ENCODE measurements at regions not wholly inside any gene's neighbourhood (a gene's known extent, or its start where the extent isn't known, plus 50 kb on each side); places are given as distances from the start of the nearest gene placed in this dataset.

GRCh38 chrX:127519323-127519722 is 532.9 kb downstream of the ACTRT1 start:
- H3K27me3 ChIP-seq (replicated peaks in 1 of 4; ENCODE audit: control insufficient read depth in 3 of 4, extremely low read depth in 1 of 4, insufficient read depth in 3 of 4, low read length in 3 of 4), result no peaks in the 10 kb centered on the region
- no peak overlapping the region for H3K4me3 ChIP-seq (ENCODE audit: extremely low read depth in 1 of 4, insufficient read depth in 2 of 4, low read depth in 3 of 4, low read length in 4 of 4)

More at GRCh38 chrX:127519323-127519722, 532.9 kb downstream of the ACTRT1 start:
- DNase-seq (ENCODE audit: low read depth in 1 of 2, low spot score in 2 of 2), result no peak
- Histone ChIP-seq H2BK120ac (replicated peaks; ENCODE audit: low read depth, low read length) (no peak overlapping the region), H2BK12ac (ENCODE audit: low read depth, low read length) (no peak overlapping the region), H2BK15ac (ENCODE audit: low read length) (no peak overlapping the region), H3K23ac (ENCODE audit: insufficient read length) (no peak overlapping the region), H3K23me2 (ENCODE audit: low read depth, low read length) (no peaks in the 10 kb centered on the region), H3K4ac (replicated peaks; ENCODE audit: insufficient read length, low read depth, low read length) (no peak overlapping the region), H4K5ac (ENCODE audit: insufficient read length, low read depth, low read length) (no peak overlapping the region), H3K79me2 (ENCODE audit: control insufficient read depth in 1 of 2, insufficient read depth in 2 of 2, low read length in 2 of 2) (no peaks in the 10 kb centered on the region), H3K9me3 (ENCODE audit: insufficient read depth in 2 of 2, low read depth in 1 of 2, low read length in 1 of 2) (no peaks in the 10 kb centered on the region), H3K79me1 (ENCODE audit: low read depth, low read length) (no peaks in the 10 kb centered on the region), H2AFZ (ENCODE audit: low read length) (no peak overlapping the region), H3K27ac (ENCODE audit: low read depth, low read length) (no peak overlapping the region), H3K4me2 (ENCODE audit: insufficient read depth in 1 of 2, low read depth in 2 of 2, low read length in 2 of 2) (no peak overlapping the region), H3K56ac (replicated peaks; ENCODE audit: insufficient read length, low read depth, low read length) (no peak overlapping the region), H2BK20ac (ENCODE audit: low read length) (no peak overlapping the region), H3K9ac (replicated peaks in 1 of 4; ENCODE audit: extremely low read depth in 1 of 4, low read depth in 3 of 4, low read length in 3 of 4) (no peak overlapping the region), H4K8ac (ENCODE audit: extremely low read depth, insufficient read depth, low read length) (no peak overlapping the region), H4K91ac (replicated peaks; ENCODE audit: insufficient read length, low read length) (no peak overlapping the region), H2BK5ac (ENCODE audit: low read depth, low read length) (no peak overlapping the region), H4K20me1 (replicated peaks in 1 of 2; ENCODE audit: control insufficient read depth in 1 of 2, insufficient read depth in 2 of 2, low read length in 2 of 2) (no peaks in the 10 kb centered on the region), H2AK5ac (ENCODE audit: low read depth, low read length) (no peak overlapping the region), H3K18ac (ENCODE audit: extremely low read depth, low read length) (no peak overlapping the region), H3K36me3 (ENCODE audit: control insufficient read depth in 2 of 4, insufficient read depth in 4 of 4, low read length in 3 of 4) (no peaks in the 10 kb centered on the region), H3K14ac (ENCODE audit: insufficient read length) (no peak overlapping the region), H3K4me1 (replicated peaks in 1 of 4; ENCODE audit: control insufficient read depth in 3 of 4, insufficient read depth in 4 of 4, low read length in 3 of 4) (no peaks in the 10 kb centered on the region)
- TF ChIP-seq MAFK (IDR thresholded peaks at IDR 0.05; ENCODE audit: low read depth, low read length), result peak; percentile 78
- TF ChIP-seq KDM1A (IDR thresholded peaks at IDR 0.05; ENCODE audit: borderline replicate concordance, low read length), result no peak
- ChIA-PET POLR2A (ENCODE audit: partially characterized antibody) (no interaction called here), CTCF (ENCODE audit: partially characterized antibody) (no interaction called here)
- 90% methylated on average over 3 of the region's 4 CpGs; no CpG with 5 or more reads in 1 of the 2 experiments for WGBS, 2 experiments (ENCODE audit: extremely low coverage in 1 of 2, insufficient coverage in 1 of 2, insufficient read length in 1 of 2, insufficient replicate concordance in 2 of 2, low coverage in 1 of 2, low lambda C conversion rate in 2 of 2, missing lambda C conversion rate in 1 of 2)
- FAIRE-seq, result no peak
